ENCODE measurements at regions not wholly inside any gene's neighbourhood (a gene's known extent, or its start where the extent isn't known, plus 50 kb on each side); places are given as distances from the start of the nearest gene placed in this dataset.

- intact Hi-C loops (cut with DNase I): no loop called here
- no peak for DNase-seq
Measured at GRCh38 chr11:95444309-95445241, 213.6 kb upstream of the SESN3 start.

DNA sequence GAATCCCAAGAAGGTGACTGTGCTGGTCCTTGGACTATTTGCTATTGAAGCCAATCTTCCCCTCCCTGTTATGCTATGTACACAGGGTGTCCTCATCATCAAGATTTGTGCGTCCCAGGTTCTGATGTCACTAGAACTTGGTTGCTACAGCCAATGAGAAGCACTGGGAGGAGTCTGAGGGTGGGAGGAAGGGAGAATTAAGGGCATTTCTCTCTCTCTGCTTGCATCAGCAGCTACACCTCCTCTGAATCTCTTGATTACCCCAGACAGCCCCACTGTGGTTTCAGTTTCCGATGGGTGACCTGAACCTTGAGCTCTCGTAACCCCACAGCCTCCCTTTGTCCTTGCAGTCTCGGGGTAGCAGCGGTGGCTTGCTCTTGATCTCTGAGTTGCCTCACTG, 212.4 kb upstream of the SESN3 start:
- Histone ChIP-seq H3K9ac (ENCODE audit: low read length in 3 of 3) (no peak overlapping the region), H3K27me3 (ENCODE audit: control insufficient read depth, insufficient read depth, low read length) (no peaks in the 10 kb centered on the region), H3K4me1 (ENCODE audit: control insufficient read depth in 2 of 3, insufficient read depth in 2 of 3, low read depth in 1 of 3, low read length in 3 of 3) (no peaks in the 10 kb centered on the region), H3K36me3 (ENCODE audit: control insufficient read depth in 2 of 3, insufficient read depth in 3 of 3, low read length in 3 of 3) (no peaks in the 10 kb centered on the region), H3K4me3 (ENCODE audit: low read length in 3 of 3) (no peak overlapping the region), H3K9me3 (ENCODE audit: control insufficient read depth in 2 of 3, insufficient read depth in 1 of 3, low read length in 3 of 3) (no peaks in the 10 kb centered on the region), H3K27ac (ENCODE audit: low read depth in 2 of 2, low read length in 2 of 2) (no peak overlapping the region)
- no peak for DNase-seq
- FAIRE-seq: no peak
- TF ChIP-seq, protein P1, sequence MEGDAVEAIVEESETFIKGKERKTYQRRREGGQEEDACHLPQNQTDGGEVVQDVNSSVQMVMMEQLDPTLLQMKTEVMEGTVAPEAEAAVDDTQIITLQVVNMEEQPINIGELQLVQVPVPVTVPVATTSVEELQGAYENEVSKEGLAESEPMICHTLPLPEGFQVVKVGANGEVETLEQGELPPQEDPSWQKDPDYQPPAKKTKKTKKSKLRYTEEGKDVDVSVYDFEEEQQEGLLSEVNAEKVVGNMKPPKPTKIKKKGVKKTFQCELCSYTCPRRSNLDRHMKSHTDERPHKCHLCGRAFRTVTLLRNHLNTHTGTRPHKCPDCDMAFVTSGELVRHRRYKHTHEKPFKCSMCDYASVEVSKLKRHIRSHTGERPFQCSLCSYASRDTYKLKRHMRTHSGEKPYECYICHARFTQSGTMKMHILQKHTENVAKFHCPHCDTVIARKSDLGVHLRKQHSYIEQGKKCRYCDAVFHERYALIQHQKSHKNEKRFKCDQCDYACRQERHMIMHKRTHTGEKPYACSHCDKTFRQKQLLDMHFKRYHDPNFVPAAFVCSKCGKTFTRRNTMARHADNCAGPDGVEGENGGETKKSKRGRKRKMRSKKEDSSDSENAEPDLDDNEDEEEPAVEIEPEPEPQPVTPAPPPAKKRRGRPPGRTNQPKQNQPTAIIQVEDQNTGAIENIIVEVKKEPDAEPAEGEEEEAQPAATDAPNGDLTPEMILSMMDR (IDR thresholded peaks at IDR 0.05; ENCODE audit: borderline replicate concordance, extremely low read depth, insufficient read depth): no peak
- intact Hi-C loops (cut with DNase I): no loop called here

More at GRCh38 chr11:95444309-95445241, 213.6 kb upstream of the SESN3 start:
- Histone ChIP-seq H3K9ac (ENCODE audit: low read length in 3 of 3) (no peak overlapping the region), H3K9me3 (ENCODE audit: control insufficient read depth in 2 of 3, insufficient read depth in 1 of 3, low read length in 3 of 3) (no peaks in the 10 kb centered on the region), H3K27ac (ENCODE audit: low read depth in 2 of 2, low read length in 2 of 2) (no peak overlapping the region), H3K4me1 (ENCODE audit: control insufficient read depth in 2 of 3, insufficient read depth in 2 of 3, low read depth in 1 of 3, low read length in 3 of 3) (no peaks in the 10 kb centered on the region), H3K4me3 (ENCODE audit: low read length in 3 of 3) (no peak overlapping the region), H3K27me3 (ENCODE audit: control insufficient read depth, insufficient read depth, low read length) (no peaks in the 10 kb centered on the region), H3K36me3 (ENCODE audit: control insufficient read depth in 2 of 3, insufficient read depth in 3 of 3, low read length in 3 of 3) (no peaks in the 10 kb centered on the region)
- FAIRE-seq: no peak
- TF ChIP-seq, protein P1 (IDR thresholded peaks at IDR 0.05; ENCODE audit: borderline replicate concordance, extremely low read depth, insufficient read depth): no peak

GRCh38 chr11:95442531-95443050, 211.6 kb upstream of the SESN3 start:
- TF ChIP-seq, protein P1 (IDR thresholded peaks at IDR 0.05; ENCODE audit: borderline replicate concordance, extremely low read depth, insufficient read depth): no peak
- no peaks in the 10 kb centered on the region for H3K27me3 ChIP-seq (ENCODE audit: control insufficient read depth, insufficient read depth, low read length)
- no peaks in the 10 kb centered on the region for H3K9me3 ChIP-seq (ENCODE audit: control insufficient read depth in 2 of 3, insufficient read depth in 1 of 3, low read length in 3 of 3)
- no peak for FAIRE-seq
- H3K4me3 ChIP-seq (ENCODE audit: low read length in 3 of 3): no peak overlapping the region
- no peak overlapping the region for H3K27ac ChIP-seq (ENCODE audit: low read depth in 2 of 2, low read length in 2 of 2)
- H3K36me3 ChIP-seq (ENCODE audit: control insufficient read depth in 2 of 3, insufficient read depth in 3 of 3, low read length in 3 of 3): no peaks in the 10 kb centered on the region
- no peaks in the 10 kb centered on the region for H3K4me1 ChIP-seq (ENCODE audit: control insufficient read depth in 2 of 3, insufficient read depth in 2 of 3, low read depth in 1 of 3, low read length in 3 of 3)
- no peak for DNase-seq
- no peak overlapping the region for H3K9ac ChIP-seq (ENCODE audit: low read length in 3 of 3)
- intact Hi-C loops (cut with DNase I): no loop called here
